Upper lobe of left lung (tissue), 4 donors: ENCODE measurements at regions not wholly inside any gene's neighbourhood (a gene's known extent, or its start where the extent isn't known, plus 50 kb on each side); places are given as distances from the start of the nearest gene placed in this dataset.

Experiments used
- EP300 ChIP-seq, 4 donors: sonication (generic); formaldehyde crosslinking; IDR thresholded peaks; one replicate each; pipeline ENCODE4 v1.5.1; 2017; ENCODE audit warnings: antibody characterized with exemption in 4 of 4, control low read depth in 2 of 4
- POLR2A ChIP-seq, 4 donors: fragments of 450-650 bp; IDR thresholded peaks; one replicate each; pipeline ENCODE4 v1.5.1; 2016 to 2017; ENCODE audit warnings: antibody characterized with exemption in 4 of 4, mild to moderate bottlenecking in 2 of 4
- POLR2AphosphoS5 ChIP-seq, 2 donors: sonication (generic); formaldehyde crosslinking; IDR thresholded peaks; one replicate each; pipeline ENCODE4 v1.5.1; 2017; ENCODE audit warnings: antibody characterized with exemption in 2 of 2
- TF ChIP-seq, protein P1 (sequence below), 6 experiments: fragments of 450-650 bp in 4 of 6; fragments of 200-600 bp in 2 of 6; sonication (generic) in 2 of 6; IDR thresholded peaks; one replicate each; pipeline ENCODE4 v1.5.1; 2016 to 2019; ENCODE audit warnings: antibody characterized with exemption in 6 of 6

DNA sequence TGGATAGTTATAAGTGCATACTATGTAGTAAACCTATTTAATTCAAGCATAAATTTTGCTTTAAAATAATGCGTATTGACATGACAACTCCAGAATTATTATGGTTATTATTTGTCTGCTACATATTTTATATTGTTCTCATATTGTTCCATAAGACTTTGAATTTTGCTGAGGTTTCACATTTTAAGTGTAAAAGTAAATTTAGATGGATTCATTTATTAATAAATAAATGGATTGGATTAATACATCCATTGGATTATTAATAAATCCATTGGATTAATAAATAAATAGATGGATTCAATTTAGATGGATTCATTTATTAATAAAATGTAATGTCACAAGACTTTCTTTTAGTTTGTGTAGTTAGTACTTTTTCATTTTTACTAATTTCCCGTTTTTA is 1768.0 kb upstream of the PCDH10 start:
- TF ChIP-seq POLR2AphosphoS5 (IDR thresholded peaks at IDR 0.05), result no peak
- TF ChIP-seq POLR2A (IDR thresholded peaks at IDR 0.05), result no peak
- TF ChIP-seq, protein P1, sequence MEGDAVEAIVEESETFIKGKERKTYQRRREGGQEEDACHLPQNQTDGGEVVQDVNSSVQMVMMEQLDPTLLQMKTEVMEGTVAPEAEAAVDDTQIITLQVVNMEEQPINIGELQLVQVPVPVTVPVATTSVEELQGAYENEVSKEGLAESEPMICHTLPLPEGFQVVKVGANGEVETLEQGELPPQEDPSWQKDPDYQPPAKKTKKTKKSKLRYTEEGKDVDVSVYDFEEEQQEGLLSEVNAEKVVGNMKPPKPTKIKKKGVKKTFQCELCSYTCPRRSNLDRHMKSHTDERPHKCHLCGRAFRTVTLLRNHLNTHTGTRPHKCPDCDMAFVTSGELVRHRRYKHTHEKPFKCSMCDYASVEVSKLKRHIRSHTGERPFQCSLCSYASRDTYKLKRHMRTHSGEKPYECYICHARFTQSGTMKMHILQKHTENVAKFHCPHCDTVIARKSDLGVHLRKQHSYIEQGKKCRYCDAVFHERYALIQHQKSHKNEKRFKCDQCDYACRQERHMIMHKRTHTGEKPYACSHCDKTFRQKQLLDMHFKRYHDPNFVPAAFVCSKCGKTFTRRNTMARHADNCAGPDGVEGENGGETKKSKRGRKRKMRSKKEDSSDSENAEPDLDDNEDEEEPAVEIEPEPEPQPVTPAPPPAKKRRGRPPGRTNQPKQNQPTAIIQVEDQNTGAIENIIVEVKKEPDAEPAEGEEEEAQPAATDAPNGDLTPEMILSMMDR (IDR thresholded peaks at IDR 0.05), result no peak
- no peak for TF ChIP-seq EP300 (IDR thresholded peaks at IDR 0.05)
